ENCODE measurements at regions not wholly inside any gene's neighbourhood (a gene's known extent, or its start where the extent isn't known, plus 50 kb on each side); places are given as distances from the start of the nearest gene placed in this dataset.

GRCh38 chr20:56798634-56799033, 169.5 kb downstream of the TFAP2C start:
- ChIA-PET POLR2A (no interaction called here), CTCF (no interaction called here)
- ATAC-seq (no peak), DNase-seq (no peak)
- H3K36me3 Mint-ChIP-seq (ENCODE audit: low read depth), result no peaks in the 10 kb centered on the region
- TF ChIP-seq, protein P1, sequence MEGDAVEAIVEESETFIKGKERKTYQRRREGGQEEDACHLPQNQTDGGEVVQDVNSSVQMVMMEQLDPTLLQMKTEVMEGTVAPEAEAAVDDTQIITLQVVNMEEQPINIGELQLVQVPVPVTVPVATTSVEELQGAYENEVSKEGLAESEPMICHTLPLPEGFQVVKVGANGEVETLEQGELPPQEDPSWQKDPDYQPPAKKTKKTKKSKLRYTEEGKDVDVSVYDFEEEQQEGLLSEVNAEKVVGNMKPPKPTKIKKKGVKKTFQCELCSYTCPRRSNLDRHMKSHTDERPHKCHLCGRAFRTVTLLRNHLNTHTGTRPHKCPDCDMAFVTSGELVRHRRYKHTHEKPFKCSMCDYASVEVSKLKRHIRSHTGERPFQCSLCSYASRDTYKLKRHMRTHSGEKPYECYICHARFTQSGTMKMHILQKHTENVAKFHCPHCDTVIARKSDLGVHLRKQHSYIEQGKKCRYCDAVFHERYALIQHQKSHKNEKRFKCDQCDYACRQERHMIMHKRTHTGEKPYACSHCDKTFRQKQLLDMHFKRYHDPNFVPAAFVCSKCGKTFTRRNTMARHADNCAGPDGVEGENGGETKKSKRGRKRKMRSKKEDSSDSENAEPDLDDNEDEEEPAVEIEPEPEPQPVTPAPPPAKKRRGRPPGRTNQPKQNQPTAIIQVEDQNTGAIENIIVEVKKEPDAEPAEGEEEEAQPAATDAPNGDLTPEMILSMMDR (IDR thresholded peaks at IDR 0.05), result no peak
- H3K4me3 Mint-ChIP-seq, result no peak overlapping the region
- H3K27me3 Mint-ChIP-seq, result peaks cover 2% of the 10 kb centered on the region
- no peak overlapping the region for H3K27ac Mint-ChIP-seq
- H3K4me1 Mint-ChIP-seq (ENCODE audit: low read depth), result no peaks in the 10 kb centered on the region
- intact Hi-C loops (cut with micrococcal nuclease), result no loop called here
- peaks cover 4% of the 10 kb centered on the region for H3K9me3 Mint-ChIP-seq

- no peak overlapping the region for H3K4me3 Mint-ChIP-seq
- no peak overlapping the region for H3K27ac Mint-ChIP-seq
- no peaks in the 10 kb centered on the region for H3K36me3 Mint-ChIP-seq (ENCODE audit: low read depth)
- intact Hi-C loops (cut with micrococcal nuclease), result no loop called here
- ATAC-seq (no peak), DNase-seq (no peak)
- H3K4me1 Mint-ChIP-seq (ENCODE audit: low read depth), result no peaks in the 10 kb centered on the region
- CTCF ChIA-PET, result no interaction called here
- H3K9me3 Mint-ChIP-seq, result peaks cover 4% of the 10 kb centered on the region
- POLR2A ChIA-PET, result no interaction called here
- peaks cover 2% of the 10 kb centered on the region for H3K27me3 Mint-ChIP-seq
- TF ChIP-seq, protein P1 (IDR thresholded peaks at IDR 0.05), result no peak
These were observed 170.1 kb downstream of the TFAP2C start for GRCh38 chr20:56799187-56799586.

- DNase-seq (no peak), ATAC-seq (no peak)
- Mint-ChIP-seq H3K27ac (no peak overlapping the region), H3K36me3 (ENCODE audit: low read depth) (no peaks in the 10 kb centered on the region), H3K9me3 (peaks cover 4% of the 10 kb centered on the region), H3K4me3 (no peak overlapping the region), H3K27me3 (peaks cover 2% of the 10 kb centered on the region), H3K4me1 (ENCODE audit: low read depth) (no peaks in the 10 kb centered on the region)
- intact Hi-C loops (cut with micrococcal nuclease), result no loop called here
- POLR2A ChIA-PET, result no interaction called here
- CTCF ChIA-PET, result no interaction called here
- TF ChIP-seq, protein P1 (IDR thresholded peaks at IDR 0.05), result no peak
These were observed 171.0 kb downstream of the TFAP2C start for GRCh38 chr20:56800088-56800487.

DNA sequence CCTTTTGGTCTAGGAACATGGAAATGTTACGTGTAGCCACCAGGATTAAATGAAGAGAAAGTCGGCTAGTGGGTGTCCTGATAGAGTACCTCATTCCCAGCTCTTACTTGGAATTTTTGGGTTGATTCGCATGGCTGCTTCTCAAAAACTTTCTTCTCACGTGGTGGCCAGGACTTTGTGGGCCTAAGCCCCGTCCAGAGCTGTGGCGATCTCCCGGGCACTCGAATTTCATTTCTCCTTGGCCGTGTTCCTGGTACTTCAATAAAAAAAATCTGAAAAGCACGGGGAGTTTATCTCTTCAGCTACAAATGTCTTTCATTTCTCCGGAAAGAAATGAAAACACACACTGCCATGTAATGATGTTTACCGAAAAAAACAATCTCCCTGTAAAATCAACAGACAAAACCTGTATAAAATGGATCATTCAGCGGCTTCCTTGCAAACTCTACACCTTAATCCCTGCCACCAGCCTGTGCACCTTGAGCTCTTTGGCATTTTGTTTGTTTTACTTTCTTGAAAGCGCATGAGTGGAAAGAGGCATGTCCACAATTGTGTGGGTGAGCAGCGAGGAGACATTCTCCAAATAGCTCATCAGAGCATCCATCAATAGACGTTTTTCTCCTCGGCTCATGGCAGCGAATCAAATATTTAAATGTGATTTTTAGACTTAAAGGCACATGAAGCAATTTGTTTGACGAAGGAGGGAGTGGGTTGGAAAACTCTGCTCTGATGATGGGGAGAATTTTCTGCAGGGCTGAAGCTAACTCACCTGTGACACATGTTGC, 173.1 kb downstream of the TFAP2C start:
- H3K27me3 Mint-ChIP-seq, result peaks cover 8% of the 10 kb centered on the region
- TF ChIP-seq, protein P1 (IDR thresholded peaks at IDR 0.05), result no peak
- CTCF ChIA-PET, result no interaction called here
- intact Hi-C loops (cut with micrococcal nuclease), result no loop called here
- no peaks in the 10 kb centered on the region for H3K36me3 Mint-ChIP-seq (ENCODE audit: low read depth)
- no peak overlapping the region for H3K27ac Mint-ChIP-seq
- H3K4me3 Mint-ChIP-seq, result no peak overlapping the region
- no peaks in the 10 kb centered on the region for H3K4me1 Mint-ChIP-seq (ENCODE audit: low read depth)
- ATAC-seq (no peak), DNase-seq (no peak)
- POLR2A ChIA-PET, result no interaction called here
- peaks cover 4% of the 10 kb centered on the region for H3K9me3 Mint-ChIP-seq

DNA sequence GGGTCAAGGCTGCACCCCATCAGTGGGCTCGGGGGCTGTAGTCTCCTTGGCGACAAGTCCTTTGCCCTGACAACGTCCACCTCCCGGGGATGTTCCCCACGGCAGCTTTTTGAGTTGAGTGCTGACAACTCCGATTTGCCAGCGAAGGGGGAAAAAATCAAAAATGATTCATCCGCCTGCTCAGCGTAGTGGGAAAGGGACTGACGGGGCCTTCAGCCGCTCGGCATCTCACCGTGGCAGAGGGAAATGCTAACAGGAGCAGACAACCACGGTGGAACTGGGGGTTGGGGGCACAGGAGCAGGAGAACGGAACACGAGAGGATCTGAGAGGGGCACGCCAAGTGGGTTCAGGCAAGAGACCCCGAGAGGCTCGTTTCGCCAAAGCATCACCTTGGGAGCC, 173.7 kb downstream of the TFAP2C start:
- peaks cover 4% of the 10 kb centered on the region for H3K9me3 Mint-ChIP-seq

More for the DNA sequence above, 173.7 kb downstream of the TFAP2C start:
- ATAC-seq (no peak), DNase-seq (no peak)
- no peaks in the 10 kb centered on the region for H3K36me3 Mint-ChIP-seq (ENCODE audit: low read depth)
- CTCF ChIA-PET, result no interaction called here
- H3K27ac Mint-ChIP-seq, result no peak overlapping the region
- TF ChIP-seq, protein P1 (IDR thresholded peaks at IDR 0.05), result no peak
- POLR2A ChIA-PET, result no interaction called here
- intact Hi-C loops (cut with micrococcal nuclease), result no loop called here
- no peak overlapping the region for H3K4me3 Mint-ChIP-seq
- peaks cover 11% of the 10 kb centered on the region for H3K27me3 Mint-ChIP-seq
- H3K4me1 Mint-ChIP-seq (ENCODE audit: low read depth), result no peaks in the 10 kb centered on the region
